DMS53 treated with DMSO at 0.1 percent for 48 hours (cell line): ENCODE measurements at regions not wholly inside any gene's neighbourhood (a gene's known extent, or its start where the extent isn't known, plus 50 kb on each side); places are given as distances from the start of the nearest gene placed in this dataset.
"Not testable (repeated sequence)": the region's sequence is repeated elsewhere in the genome, so short reads cannot be mapped to it uniquely, and the experiment has no call there.

Experiments
- DNase-seq: peaks from one replicate; lab custom pipeline; 2025; ENCODE audit not compliant: unreplicated experiment; lab: John Stamatoyannopoulos, UW

DNA sequence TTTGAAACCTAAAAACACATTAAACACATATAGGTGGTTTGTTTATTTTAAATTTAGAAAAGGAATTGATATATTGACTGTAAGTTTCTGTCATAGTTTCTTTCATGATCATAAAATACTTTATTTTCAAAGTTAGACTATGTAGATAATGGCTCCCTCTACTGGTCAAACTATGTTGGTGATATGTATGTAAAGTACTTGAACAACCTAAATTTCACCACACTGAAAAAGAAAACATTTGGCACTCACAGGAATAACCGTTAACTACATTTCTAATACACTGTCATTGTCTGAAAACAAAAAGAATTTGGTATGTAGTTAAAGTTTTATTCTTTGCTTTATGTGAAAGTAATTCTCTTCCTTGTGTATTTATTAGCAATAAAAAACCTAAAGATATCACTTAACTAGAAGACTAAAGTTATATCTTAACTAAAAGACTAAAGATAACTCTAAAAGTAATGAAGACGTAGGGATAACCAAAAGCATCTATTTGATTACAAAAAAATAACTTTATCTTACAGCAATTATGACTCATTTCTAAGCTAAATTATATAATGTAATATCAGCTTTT lies 427.5 kb downstream of the VGLL3 start:
- DNase-seq = peak; percentile 24

- no peak for DNase-seq
Measured at GRCh38 chr3:86562090-86562489, 428.9 kb downstream of the VGLL3 start.

GRCh38 chr3:86561215-86561614 lies 429.7 kb downstream of the VGLL3 start:
- no peak for DNase-seq

- DNase-seq = no peak
Measured at GRCh38 chr3:86554383-86554782, 436.6 kb downstream of the VGLL3 start.

DNA sequence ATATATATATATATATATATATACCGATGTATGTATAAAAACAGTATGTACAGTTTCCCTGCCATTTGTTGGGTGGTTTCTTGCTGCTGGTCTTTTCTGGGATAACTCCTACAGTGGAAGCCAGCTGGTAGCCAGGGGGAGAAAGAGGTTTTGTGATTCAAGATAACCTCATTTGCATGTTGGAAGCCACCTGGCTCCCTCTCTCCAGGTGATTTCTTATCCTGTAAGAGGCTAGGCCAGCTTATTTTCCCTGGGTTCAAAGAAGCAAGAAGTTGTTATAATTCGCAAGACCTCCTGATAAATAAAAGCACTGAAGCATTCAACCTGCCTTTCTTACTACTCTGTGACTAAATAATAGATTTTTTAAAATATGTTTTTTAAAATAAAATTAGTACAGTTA lies 443.3 kb downstream of the VGLL3 start:
- no peak for DNase-seq

DNA sequence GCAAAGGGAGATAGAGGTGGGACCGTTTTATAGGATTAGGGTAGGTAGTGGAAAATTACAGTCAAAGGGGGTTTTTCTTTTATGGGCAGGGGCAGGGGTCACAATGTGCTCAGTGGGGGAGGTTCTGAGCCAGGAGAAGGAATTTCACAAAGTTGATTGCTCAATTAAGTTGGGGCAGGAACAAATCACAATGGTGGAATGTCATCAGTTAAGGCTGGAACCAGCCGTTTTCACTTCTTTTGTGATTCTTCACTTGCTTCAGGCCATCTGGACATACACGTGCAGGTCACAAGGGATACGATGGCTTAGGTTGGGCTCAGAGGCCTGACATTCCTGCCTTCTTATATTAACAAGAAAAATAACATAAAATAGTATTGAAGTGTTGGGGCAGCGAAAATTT lies 453.8 kb downstream of the VGLL3 start:
- DNase-seq = no peak

DNA sequence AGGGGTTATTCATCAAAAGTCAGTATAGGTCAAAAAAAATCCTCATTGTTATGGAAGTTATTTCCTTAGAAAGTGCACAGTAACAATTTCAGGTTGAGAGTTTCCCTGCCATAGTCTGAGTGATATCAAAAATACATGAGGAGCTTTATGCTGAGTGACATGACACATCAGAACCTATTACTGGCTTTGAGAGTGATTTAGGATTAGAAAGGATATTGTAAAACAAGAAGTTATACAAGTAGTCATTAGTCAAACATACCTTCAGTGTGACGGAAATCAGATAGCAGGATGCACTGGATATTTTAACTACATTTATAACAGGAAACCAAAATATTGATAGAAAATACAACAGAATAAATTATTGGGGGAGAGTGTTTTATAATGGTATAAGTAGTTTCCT lies 471.1 kb downstream of the VGLL3 start:
- no peak for DNase-seq

DNA sequence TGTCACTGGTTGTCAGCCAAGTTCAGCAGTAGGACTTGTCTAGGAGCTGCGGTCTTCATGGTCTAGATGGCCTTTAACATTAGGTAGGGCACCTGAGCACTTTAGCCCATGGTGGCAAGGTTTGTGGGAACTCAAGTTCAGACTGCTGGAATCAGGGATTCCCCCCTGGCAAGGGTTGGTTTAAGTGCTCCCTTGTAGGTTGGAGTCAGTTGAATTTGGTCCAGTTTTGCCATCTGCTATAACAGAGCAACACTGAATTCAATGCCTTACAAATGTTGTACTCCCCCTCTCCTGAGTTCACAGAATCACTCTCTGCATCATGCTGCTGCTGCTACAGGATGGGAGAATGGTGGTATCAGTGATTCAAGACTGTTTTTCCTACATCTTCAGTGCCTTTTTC lies 509.3 kb downstream of the VGLL3 start:
- no peak for DNase-seq

- no peak for DNase-seq
Measured at GRCh38 chr3:86481031-86481430, 509.9 kb downstream of the VGLL3 start.

DNA sequence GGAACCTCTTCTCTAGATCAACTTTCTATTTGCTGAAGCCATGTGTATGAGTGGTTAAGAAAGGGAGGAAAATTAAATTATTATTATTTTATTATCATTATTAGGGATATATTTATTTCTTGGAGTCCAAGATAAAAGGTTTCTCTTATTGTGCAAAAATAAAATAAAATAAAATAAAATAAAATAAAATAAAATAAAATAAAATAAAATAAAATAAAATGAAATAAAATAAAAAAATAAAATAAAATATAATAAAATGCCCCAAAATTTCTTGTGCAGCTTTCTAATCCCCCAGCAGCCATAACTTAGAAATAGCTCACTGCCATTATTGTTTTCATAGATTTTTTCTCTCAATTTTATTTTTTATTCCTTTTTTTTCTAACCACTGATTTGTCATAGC lies 526.8 kb downstream of the VGLL3 start:
- no peak for DNase-seq

GRCh38 chr3:86451749-86452148 lies 539.2 kb downstream of the VGLL3 start:
- no peak for DNase-seq

DNA sequence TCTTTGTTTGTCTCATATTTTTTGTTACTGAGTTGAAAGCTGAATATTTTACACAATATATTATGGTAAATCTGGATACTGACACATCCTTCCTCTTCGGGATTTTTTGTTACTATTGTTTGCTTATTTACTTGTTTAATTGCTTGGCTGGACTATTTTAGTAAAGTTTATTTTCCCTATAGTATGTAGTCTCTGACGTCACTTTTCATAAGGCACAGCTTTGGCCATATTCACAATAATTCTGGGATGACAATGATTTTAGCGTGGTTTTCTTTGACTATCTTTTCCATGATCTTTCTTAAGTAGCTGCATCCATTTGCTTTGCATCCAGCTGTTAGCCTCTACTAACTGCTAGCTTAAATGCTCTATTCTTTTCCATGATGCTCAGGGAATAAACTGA lies 552.4 kb downstream of the VGLL3 start:
- no peak for DNase-seq

DNA sequence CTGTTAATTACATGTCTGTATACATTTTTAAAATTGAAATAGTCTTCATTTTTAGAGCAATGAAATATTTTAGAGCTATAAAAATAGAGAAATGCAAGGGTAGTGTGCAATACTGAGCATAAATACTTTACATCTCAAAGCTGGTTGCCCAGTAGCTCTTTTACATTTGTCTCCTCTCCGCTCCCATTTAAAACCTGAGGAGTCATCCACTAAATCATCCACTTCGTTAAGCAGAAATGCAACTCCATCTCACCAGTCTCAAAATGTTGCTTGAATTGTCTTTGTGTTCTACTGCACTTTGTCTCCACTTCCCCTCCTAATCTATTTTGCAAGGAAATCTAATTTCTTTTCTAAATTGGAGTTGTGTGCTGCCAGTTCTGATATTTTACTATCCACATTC lies 563.6 kb downstream of the VGLL3 start:
- DNase-seq = no peak

GRCh38 chr3:86420990-86421739 lies 569.8 kb downstream of the VGLL3 start:
- DNase-seq = peak; percentile 4

DNA sequence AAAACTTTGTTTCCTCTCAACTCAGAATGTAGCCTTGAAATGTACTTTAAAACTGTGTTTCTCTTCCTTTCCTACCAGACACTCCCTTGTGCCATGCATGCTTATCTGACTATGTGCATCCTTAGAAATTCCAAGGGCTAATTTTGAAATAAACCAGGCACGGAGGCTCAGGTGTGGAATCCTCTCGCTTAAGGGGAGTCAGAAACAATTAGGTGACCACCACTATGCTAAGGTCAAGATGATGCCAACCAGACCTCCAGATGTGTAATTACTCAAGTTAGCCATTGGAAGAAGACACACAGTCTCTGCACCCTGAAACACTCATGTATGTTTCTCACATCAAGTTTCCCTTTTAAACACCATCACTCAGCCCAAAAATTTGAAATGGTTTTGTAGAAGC lies 572.1 kb downstream of the VGLL3 start:
- no peak for DNase-seq

- no peak for DNase-seq
Measured at GRCh38 chr3:86416334-86416733, 574.6 kb downstream of the VGLL3 start.

DNA sequence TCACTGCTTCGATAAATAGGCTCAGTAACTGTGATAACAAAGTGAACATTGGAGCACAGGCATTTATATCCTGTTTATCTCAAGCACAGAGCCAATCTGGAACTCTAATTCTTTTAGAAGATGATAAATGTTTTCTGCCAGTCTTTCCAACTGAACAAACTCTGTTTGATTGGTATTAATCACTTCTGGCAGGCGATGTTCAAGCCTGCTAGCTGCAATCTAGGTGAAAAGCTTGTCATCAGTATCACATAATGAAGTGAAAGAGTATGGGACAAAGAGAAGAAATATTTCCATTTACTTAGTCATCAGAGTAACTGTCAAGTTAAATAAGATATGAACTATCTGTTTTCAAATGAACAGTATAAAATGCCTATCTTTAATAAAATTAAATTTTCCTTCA lies 577.3 kb downstream of the VGLL3 start:
- no peak for DNase-seq

DNA sequence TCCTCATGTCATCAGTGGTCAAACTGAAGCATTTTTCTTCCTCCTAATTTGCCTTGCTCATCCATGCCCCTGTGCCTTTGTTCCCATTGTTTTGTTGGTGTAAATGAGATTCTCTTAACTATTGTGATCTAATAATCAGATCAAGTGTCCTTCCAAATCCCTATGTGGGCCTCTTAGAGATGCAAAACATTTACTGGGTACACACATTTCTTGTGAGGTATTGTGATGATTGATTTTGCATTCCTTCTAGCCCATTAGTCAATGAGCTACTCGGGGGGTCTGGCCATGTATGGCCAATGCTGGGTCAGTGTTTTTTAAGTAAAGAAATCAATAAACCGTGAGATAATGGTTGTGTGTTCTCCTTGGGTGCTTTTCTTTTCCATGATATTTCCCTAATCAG lies 580.4 kb downstream of the VGLL3 start:
- DNase-seq = no peak

DNA sequence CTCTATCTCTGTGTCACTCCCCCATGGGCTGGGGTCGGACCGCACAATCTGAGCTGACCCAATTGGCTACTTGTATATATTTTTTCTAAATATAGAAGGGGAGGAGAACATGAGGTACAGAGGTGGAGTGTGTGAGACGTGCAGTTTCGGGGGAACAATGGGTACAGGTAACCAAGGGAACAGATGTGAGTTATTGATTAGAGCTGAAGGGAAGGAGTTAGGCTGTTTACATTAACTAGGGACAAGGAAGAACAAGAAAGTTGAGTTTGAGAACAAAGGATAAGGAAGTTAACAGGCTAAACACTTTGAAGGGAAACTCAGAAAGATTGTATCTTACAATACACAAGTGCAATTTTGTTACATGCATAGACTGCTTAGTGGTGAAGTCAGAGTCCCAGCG lies 601.2 kb downstream of the VGLL3 start:
- DNase-seq = not testable (repeated sequence)

GRCh38 chr3:86388820-86389219 lies 602.1 kb downstream of the VGLL3 start:
- no peak for DNase-seq

DNA sequence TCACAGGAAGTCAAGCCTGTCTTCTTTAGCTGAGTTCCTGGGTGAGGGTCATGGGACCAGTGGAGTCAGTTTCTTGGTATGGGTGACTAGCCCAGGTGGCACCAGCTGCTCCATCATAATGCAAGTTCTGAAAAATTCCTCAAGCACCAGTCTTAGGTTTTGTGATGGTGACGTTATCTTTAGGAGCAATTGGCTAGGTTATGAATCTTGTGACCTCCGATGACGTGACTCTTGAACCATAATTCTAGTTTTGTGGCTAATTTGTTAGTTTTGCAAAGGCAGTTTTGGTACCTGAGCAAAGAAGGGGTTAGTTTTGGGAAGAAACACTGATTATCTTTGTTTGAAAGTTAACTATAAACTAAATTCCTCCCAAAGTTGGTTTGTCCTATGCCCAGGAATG lies 608.4 kb downstream of the VGLL3 start:
- no peak for DNase-seq

DNA sequence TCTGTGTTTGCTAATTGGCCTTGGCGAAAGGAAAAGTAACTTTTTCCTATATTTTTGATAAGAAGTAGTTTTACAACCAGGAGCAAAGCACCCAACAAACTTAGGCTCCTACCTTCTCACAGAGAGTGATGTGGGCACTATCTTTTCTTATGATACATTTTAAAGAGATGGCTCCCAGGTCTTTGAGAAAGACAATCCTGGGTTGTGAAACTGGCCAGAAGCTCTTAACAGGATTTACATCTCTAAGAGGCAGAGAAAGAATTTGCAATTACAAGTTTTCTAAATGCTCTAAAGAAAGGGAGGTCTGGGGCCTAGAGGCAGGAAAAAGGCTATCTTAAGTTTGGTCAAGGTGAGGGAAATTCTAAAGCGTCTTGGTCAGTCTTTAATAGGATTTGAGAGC lies 609.7 kb downstream of the VGLL3 start:
- DNase-seq = no peak

DNA sequence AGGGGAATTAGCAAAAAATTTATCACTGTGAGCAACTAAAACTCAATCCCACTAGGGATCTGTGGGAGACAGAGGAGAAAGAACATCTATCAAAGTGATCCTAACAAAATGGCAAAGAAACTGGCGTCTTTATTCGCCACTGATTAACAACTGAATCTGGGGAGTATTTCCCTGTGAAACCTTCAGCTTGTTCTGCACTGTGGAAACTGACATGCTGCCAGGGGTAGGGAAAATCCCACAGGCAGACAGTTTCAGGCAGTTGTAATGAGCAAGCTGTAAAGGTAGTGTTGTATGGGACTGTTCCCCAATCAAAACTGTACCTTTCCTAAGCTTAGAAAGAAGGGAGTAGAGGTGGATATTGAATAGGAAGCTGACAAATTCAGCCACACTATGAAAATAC lies 611.7 kb downstream of the VGLL3 start:
- no peak for DNase-seq
